H1 (cell line): ENCODE measurements at regions not wholly inside any gene's neighbourhood (a gene's known extent, or its start where the extent isn't known, plus 50 kb on each side); places are given as distances from the start of the nearest gene placed in this dataset.

Source experiments
- CTCF ChIA-PET: fragments of 300-600 bp; sonication (Branson Sonifier 250); formaldehyde crosslinking; loops from one replicate; lab custom pipeline; 2021; ENCODE audit not compliant: partially characterized antibody; lab: Charles Lee
- POLR2A ChIA-PET: fragments of 300-600 bp; sonication (Branson Sonifier 250); formaldehyde crosslinking; loops from one replicate; lab custom pipeline; 2021; ENCODE audit warnings: inconsistent platforms; ENCODE audit not compliant: partially characterized antibody; lab: Charles Lee
- DNase-seq, 2 experiments: peaks; one replicate each; pipeline versions ENCODE4 v3.0.0 to v3.0.0-alpha.2; 2010 to 2022; ENCODE audit warnings: low spot score in 2 of 2, low read depth in 1 of 2, mixed read lengths in 1 of 2
- FAIRE-seq: peaks from 2 replicates; lab custom pipeline; 2011; peaks lifted over from hg19 to GRCh38; lab: Jason Lieb, UNC
- H2AFZ ChIP-seq: 2 replicates; pipeline ENCODE4 v1.8.1; 2012; ENCODE audit warnings: low read length, inconsistent platforms
- H2AK5ac ChIP-seq: 2 replicates; pipeline ENCODE4 v1.6.1; 2013; ENCODE audit warnings: low read depth, low read length
- H2BK120ac ChIP-seq: replicated peaks from 2 replicates; pipeline ENCODE3; 2013; ENCODE audit warnings: low read depth, low read length, inconsistent platforms
- H2BK12ac ChIP-seq: 2 replicates; pipeline ENCODE4 v1.6.1; 2013; ENCODE audit warnings: low read depth, low read length
- H2BK15ac ChIP-seq: 2 replicates; pipeline ENCODE4 v1.6.1; 2013; ENCODE audit warnings: low read length
- H2BK20ac ChIP-seq: 2 replicates; pipeline ENCODE4 v1.6.1; 2013; ENCODE audit warnings: low read length
- H2BK5ac ChIP-seq: 2 replicates; pipeline ENCODE4 v1.6.1; 2013; ENCODE audit warnings: low read depth, low read length
- H3K14ac ChIP-seq: 2 replicates; pipeline ENCODE4 v1.6.1; 2013; ENCODE audit warnings: inconsistent platforms; ENCODE audit not compliant: insufficient read length
- H3K18ac ChIP-seq: 2 replicates; pipeline ENCODE4 v1.6.1; 2013; ENCODE audit warnings: low read length; ENCODE audit errors: extremely low read depth
- H3K23ac ChIP-seq: 2 replicates; pipeline ENCODE4 v1.6.1; 2013; ENCODE audit warnings: inconsistent platforms; ENCODE audit not compliant: insufficient read length
- H3K23me2 ChIP-seq: 2 replicates; pipeline ENCODE4 v1.6.1; 2013; ENCODE audit warnings: low read depth, low read length
- H3K27ac ChIP-seq: 2 replicates; pipeline ENCODE4 v1.6.1; 2011; ENCODE audit warnings: low read depth, low read length, inconsistent platforms
- H3K27me3 ChIP-seq, 4 experiments: replicated peaks in 1 of 4; 1 replicate in 1 of 4; 2 replicates in 3 of 4; pipeline versions ENCODE4 v1.6.1 to v1.8.1; 2011 to 2013; ENCODE audit warnings: low read length in 3 of 4, mild to moderate bottlenecking in 3 of 4, inconsistent platforms in 2 of 4, mixed read lengths in 2 of 4, moderate library complexity in 1 of 4; ENCODE audit not compliant: control insufficient read depth in 3 of 4, insufficient read depth in 3 of 4; ENCODE audit errors: extremely low read depth in 1 of 4
- H3K36me3 ChIP-seq, 4 experiments: 2 replicates each; pipeline versions ENCODE4 v1.6.1 to v1.8.1; 2011 to 2013; ENCODE audit warnings: mild to moderate bottlenecking in 4 of 4, low read length in 3 of 4, moderate library complexity in 2 of 4, control low read depth in 1 of 4, inconsistent platforms in 1 of 4; ENCODE audit not compliant: insufficient read depth in 4 of 4, control insufficient read depth in 2 of 4
- H3K4ac ChIP-seq: replicated peaks from 2 replicates; pipeline ENCODE3; 2013; ENCODE audit warnings: low read length, low read depth, mixed read lengths, inconsistent platforms; ENCODE audit not compliant: insufficient read length
- H3K4me1 ChIP-seq, 4 experiments: replicated peaks in 1 of 4; 1 replicate in 1 of 4; 2 replicates in 3 of 4; pipeline versions ENCODE4 v1.6.1 to v1.8.1; 2011 to 2013; ENCODE audit warnings: low read length in 3 of 4, inconsistent platforms in 2 of 4, mixed read lengths in 1 of 4; ENCODE audit not compliant: insufficient read depth in 4 of 4, control insufficient read depth in 3 of 4
- H3K4me2 ChIP-seq, 2 experiments: 2 replicates each; pipeline versions ENCODE4 v1.6.1 to v1.8.1; 2011 to 2013; ENCODE audit warnings: low read depth in 2 of 2, low read length in 2 of 2, control low read depth in 1 of 2, inconsistent platforms in 1 of 2, mild to moderate bottlenecking in 1 of 2; ENCODE audit not compliant: insufficient read depth in 1 of 2
- H3K4me3 ChIP-seq, 4 experiments: fragments of 200-600, 300-600 bp in 1 of 4; sonication (generic), shearing (Covaris generic), sonication (Bioruptor Twin) in 1 of 4; 2 replicates each; pipeline versions ENCODE4 v1.5.1 to v1.8.1; 2011 to 2016; ENCODE audit warnings: low read length in 4 of 4, low read depth in 3 of 4, control low read depth in 2 of 4, inconsistent platforms in 2 of 4, mild to moderate bottlenecking in 2 of 4, mixed read lengths in 1 of 4, moderate library complexity in 1 of 4; ENCODE audit not compliant: insufficient read depth in 2 of 4; ENCODE audit errors: extremely low read depth in 1 of 4
- H3K56ac ChIP-seq: replicated peaks from 2 replicates; pipeline ENCODE3; 2013; ENCODE audit warnings: low read depth, mild to moderate bottlenecking, mixed read lengths, low read length, inconsistent platforms; ENCODE audit not compliant: insufficient read length
- H3K79me1 ChIP-seq: 2 replicates; pipeline ENCODE4 v1.6.1; 2013; ENCODE audit warnings: low read depth, low read length, control low read depth
- H3K79me2 ChIP-seq, 2 experiments: 2 replicates each; pipeline versions ENCODE4 v1.6.1 to v1.8.1; 2012 to 2013; ENCODE audit warnings: low read length in 2 of 2, mild to moderate bottlenecking in 2 of 2, inconsistent platforms in 1 of 2; ENCODE audit not compliant: insufficient read depth in 2 of 2, control insufficient read depth in 1 of 2
- H3K9ac ChIP-seq, 4 experiments: replicated peaks in 1 of 4; 1 replicate in 1 of 4; 2 replicates in 3 of 4; pipeline versions ENCODE4 v1.6.1 to v1.8.1; 2011 to 2013; ENCODE audit warnings: low read depth in 3 of 4, low read length in 3 of 4, control low read depth in 2 of 4, mild to moderate bottlenecking in 2 of 4, moderate library complexity in 2 of 4, inconsistent platforms in 1 of 4; ENCODE audit errors: extremely low read depth in 1 of 4
- H3K9me3 ChIP-seq, 2 experiments: 2 replicates each; pipeline versions ENCODE4 v1.6.1 to v1.8.1; 2012 to 2013; ENCODE audit warnings: mild to moderate bottlenecking in 2 of 2, moderate library complexity in 2 of 2, control low read depth in 1 of 2, inconsistent platforms in 1 of 2, low read depth in 1 of 2, low read length in 1 of 2, mixed read lengths in 1 of 2; ENCODE audit not compliant: insufficient read depth in 2 of 2
- H4K20me1 ChIP-seq, 2 experiments: replicated peaks in 1 of 2; 2 replicates each; pipeline versions ENCODE3 to v1.8.1; 2011 to 2013; ENCODE audit warnings: inconsistent platforms in 2 of 2, low read length in 2 of 2, mild to moderate bottlenecking in 1 of 2; ENCODE audit not compliant: insufficient read depth in 2 of 2, control insufficient read depth in 1 of 2
- H4K5ac ChIP-seq: 2 replicates; pipeline ENCODE4 v1.6.1; 2013; ENCODE audit warnings: low read length, low read depth, mixed read lengths, inconsistent platforms; ENCODE audit not compliant: insufficient read length
- H4K8ac ChIP-seq: 2 replicates; pipeline ENCODE4 v1.8.0; 2013; ENCODE audit warnings: mild to moderate bottlenecking, moderate library complexity, low read length, inconsistent platforms; ENCODE audit not compliant: insufficient read depth; ENCODE audit errors: extremely low read depth
- H4K91ac ChIP-seq: replicated peaks from 2 replicates; pipeline ENCODE3; 2013; ENCODE audit warnings: low read length, mixed read lengths, inconsistent platforms; ENCODE audit not compliant: insufficient read length
- CEBPB ChIP-seq: IDR thresholded peaks from 2 replicates; pipeline ENCODE4 v1.6.1; 2012; ENCODE audit warnings: low read depth, low read length
- CHD1 ChIP-seq: IDR thresholded peaks from 2 replicates; pipeline ENCODE4 v1.6.1; 2012; ENCODE audit warnings: low read depth, low read length, improper control_type of control experiment
- CTBP2 ChIP-seq: IDR thresholded peaks from 2 replicates; pipeline ENCODE4 v1.7.0; 2011; ENCODE audit warnings: borderline replicate concordance, mild to moderate bottlenecking, moderate library complexity, mixed read lengths, low read length; ENCODE audit not compliant: insufficient read depth, insufficient read length
- CTCF ChIP-seq, 3 experiments: IDR thresholded peaks; 1 replicate in 2 of 3; 2 replicates in 1 of 3; pipeline versions ENCODE4 v1.5.1 to v1.6.1; 2011; ENCODE audit warnings: low read length in 3 of 3, mild to moderate bottlenecking in 3 of 3, inconsistent platforms in 2 of 3, low read depth in 1 of 3, moderate library complexity in 1 of 3; ENCODE audit not compliant: insufficient read depth in 1 of 3; ENCODE audit errors: control extremely low read depth in 1 of 3
- HDAC2 ChIP-seq, 2 experiments: fragments of 300-600 bp in 1 of 2; sonication (generic) in 1 of 2; IDR thresholded peaks; 2 replicates each; pipeline ENCODE4 v1.6.1; 2011 to 2012; ENCODE audit warnings: low read depth in 2 of 2, low read length in 2 of 2, mild to moderate bottlenecking in 2 of 2, moderate library complexity in 2 of 2, borderline replicate concordance in 1 of 2, inconsistent platforms in 1 of 2
- KDM1A ChIP-seq: fragments of 200-600, 300-600 bp; sonication (generic); IDR thresholded peaks from 2 replicates; pipeline ENCODE4 v1.7.1; 2016; ENCODE audit warnings: mild to moderate bottlenecking, low read length, borderline replicate concordance
- RAD21 ChIP-seq, 2 experiments: IDR thresholded peaks in 1 of 2; conservative IDR thresholded peaks in 1 of 2; 2 replicates each; pipeline ENCODE4 v1.6.1; 2011; ENCODE audit warnings: low read depth in 2 of 2, low read length in 2 of 2, improper control_type of control experiment in 1 of 2, inconsistent platforms in 1 of 2, mild to moderate bottlenecking in 1 of 2, moderate library complexity in 1 of 2
- SIRT6 ChIP-seq: IDR thresholded peaks from one replicate; pipeline ENCODE4 v1.7.1; 2012; ENCODE audit warnings: low read length, inconsistent platforms
- TEAD4 ChIP-seq: IDR thresholded peaks from 2 replicates; pipeline ENCODE4 v1.6.1; 2012; ENCODE audit warnings: low read depth, low read length, inconsistent platforms, mixed read lengths
- WGBS, 2 experiments: shearing (Covaris generic) in 1 of 2; methylation state at CpG; one replicate each; pipeline versions ENCODE4 v1.1.6 to v1.1.7; 2013 to 2015; ENCODE audit warnings: low lambda C conversion rate in 2 of 2, mixed read lengths in 2 of 2, inconsistent platforms in 1 of 2, low coverage in 1 of 2, missing lambda C conversion rate in 1 of 2; ENCODE audit not compliant: insufficient replicate concordance in 2 of 2, insufficient coverage in 1 of 2, insufficient read length in 1 of 2; ENCODE audit errors: extremely low coverage in 1 of 2, missing lambda C conversion rate in 1 of 2; 5-methylcytosine and 5-hydroxymethylcytosine counted together
- TF ChIP-seq, protein P1 (sequence below): IDR thresholded peaks from 2 replicates; pipeline ENCODE4 v1.6.1; 2012; ENCODE audit warnings: inconsistent platforms

GRCh38 chr4:133995243-133995960 lies 206.2 kb downstream of the PABPC4L start:
- H3K4ac ChIP-seq, result no peak overlapping the region
- H3K14ac ChIP-seq, result no peak overlapping the region
- DNase-seq (no peak), FAIRE-seq (no peak)
- H3K79me1 ChIP-seq, result no peaks in the 10 kb centered on the region
- no peak overlapping the region for H2AFZ ChIP-seq
- no peak overlapping the region for H4K8ac ChIP-seq
- no peak overlapping the region for H2BK20ac ChIP-seq
- H3K36me3 ChIP-seq, result peaks cover 0 to 8% (median 0%) of the 10 kb centered on the region in 4 experiments; a peak in 2 of 8 replicates
- H3K4me2 ChIP-seq, result no peak overlapping the region
- WGBS, 2 experiments, result 93% methylated on average over 5 of the region's 5 CpGs; no CpG with 5 or more reads in 1 of the 2 experiments
- H3K79me2 ChIP-seq, result no peaks in the 10 kb centered on the region
- no peak overlapping the region for H2BK120ac ChIP-seq
- H2BK5ac ChIP-seq, result no peak overlapping the region
- H3K9ac ChIP-seq, result no peak overlapping the region
- POLR2A ChIA-PET, result no interaction called here
- H2BK12ac ChIP-seq, result no peak overlapping the region
- no peaks in the 10 kb centered on the region for H3K23me2 ChIP-seq
- H3K23ac ChIP-seq, result no peak overlapping the region
- no peak overlapping the region for H4K5ac ChIP-seq
- no peaks in the 10 kb centered on the region for H4K20me1 ChIP-seq
- no peaks in the 10 kb centered on the region for H3K27me3 ChIP-seq
- peaks cover 9 to 21% of the 10 kb centered on the region in 2 experiments for H3K9me3 ChIP-seq
- no peak overlapping the region for H3K18ac ChIP-seq
- no peak overlapping the region for H4K91ac ChIP-seq
- CTCF ChIA-PET, result no interaction called here
- no peak overlapping the region for H3K56ac ChIP-seq
- no peak overlapping the region for H3K4me3 ChIP-seq
- no peak overlapping the region for H2AK5ac ChIP-seq
- H3K4me1 ChIP-seq, result no peaks in the 10 kb centered on the region
- no peak overlapping the region for H3K27ac ChIP-seq
- no peak overlapping the region for H2BK15ac ChIP-seq
- TF ChIP-seq KDM1A (no peak), CTCF (IDR thresholded peaks at IDR 0.05; ENCODE audit: control extremely low read depth in 1 of 3, insufficient read depth in 1 of 3, low read depth in 1 of 3, low read length in 3 of 3) (no peak), CEBPB (no peak), CHD1 (no peak), CTBP2 (no peak), RAD21 (IDR thresholded peaks at IDR 0.05 in 1 of 2, conservative IDR thresholded peaks at IDR 0.05 in 1 of 2; ENCODE audit: low read depth in 2 of 2, low read length in 2 of 2) (no peak), TEAD4 (no peak), SIRT6 (no peak), HDAC2 (IDR thresholded peaks at IDR 0.05; ENCODE audit: borderline replicate concordance in 1 of 2, low read depth in 2 of 2, low read length in 2 of 2) (no peak)
- TF ChIP-seq, protein P1, sequence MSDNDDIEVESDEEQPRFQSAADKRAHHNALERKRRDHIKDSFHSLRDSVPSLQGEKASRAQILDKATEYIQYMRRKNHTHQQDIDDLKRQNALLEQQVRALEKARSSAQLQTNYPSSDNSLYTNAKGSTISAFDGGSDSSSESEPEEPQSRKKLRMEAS, result no peak
